ENCODE measurements at regions not wholly inside any gene's neighbourhood (a gene's known extent, or its start where the extent isn't known, plus 50 kb on each side); places are given as distances from the start of the nearest gene placed in this dataset.

DNA sequence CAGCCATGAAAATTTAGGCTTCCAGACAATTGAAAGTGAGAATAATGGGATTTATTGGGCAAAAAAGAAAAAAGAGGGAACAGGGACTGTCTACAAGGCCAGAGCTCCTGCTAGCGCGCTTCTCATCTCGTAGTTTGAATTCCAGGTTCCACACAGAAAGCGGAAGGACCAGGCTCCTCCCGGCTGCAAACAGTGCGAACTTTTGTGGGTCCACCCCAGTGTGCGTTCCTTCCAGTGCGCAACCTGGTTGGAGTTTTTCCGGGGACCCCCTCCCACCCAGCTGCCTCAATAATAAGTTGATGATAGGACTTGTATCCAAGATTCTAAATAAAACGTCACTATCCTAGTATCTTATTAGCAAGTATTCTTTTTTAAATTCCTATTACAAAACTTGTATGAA lies 467.7 kb upstream of the TUSC1 start:
- TF ChIP-seq, protein P1, sequence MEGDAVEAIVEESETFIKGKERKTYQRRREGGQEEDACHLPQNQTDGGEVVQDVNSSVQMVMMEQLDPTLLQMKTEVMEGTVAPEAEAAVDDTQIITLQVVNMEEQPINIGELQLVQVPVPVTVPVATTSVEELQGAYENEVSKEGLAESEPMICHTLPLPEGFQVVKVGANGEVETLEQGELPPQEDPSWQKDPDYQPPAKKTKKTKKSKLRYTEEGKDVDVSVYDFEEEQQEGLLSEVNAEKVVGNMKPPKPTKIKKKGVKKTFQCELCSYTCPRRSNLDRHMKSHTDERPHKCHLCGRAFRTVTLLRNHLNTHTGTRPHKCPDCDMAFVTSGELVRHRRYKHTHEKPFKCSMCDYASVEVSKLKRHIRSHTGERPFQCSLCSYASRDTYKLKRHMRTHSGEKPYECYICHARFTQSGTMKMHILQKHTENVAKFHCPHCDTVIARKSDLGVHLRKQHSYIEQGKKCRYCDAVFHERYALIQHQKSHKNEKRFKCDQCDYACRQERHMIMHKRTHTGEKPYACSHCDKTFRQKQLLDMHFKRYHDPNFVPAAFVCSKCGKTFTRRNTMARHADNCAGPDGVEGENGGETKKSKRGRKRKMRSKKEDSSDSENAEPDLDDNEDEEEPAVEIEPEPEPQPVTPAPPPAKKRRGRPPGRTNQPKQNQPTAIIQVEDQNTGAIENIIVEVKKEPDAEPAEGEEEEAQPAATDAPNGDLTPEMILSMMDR (IDR thresholded peaks at IDR 0.05): no peak
- TF ChIP-seq POLR2A (IDR thresholded peaks at IDR 0.05): no peak

Measured in lower leg skin (tissue), 3 donors.